HCT116 (cell line): ENCODE measurements at regions not wholly inside any gene's neighbourhood (a gene's known extent, or its start where the extent isn't known, plus 50 kb on each side); places are given as distances from the start of the nearest gene placed in this dataset.

Source experiments
- ATAC-seq: fragments of 200-7000 bp; cut with Tn5 transposase; 2 replicates; pipeline ENCODE4 v1.9.1; 2020; ENCODE audit warnings: mild to moderate bottlenecking, moderate library complexity
- BruUV-seq: library from RNA; stranded (reverse); fragments of 400-500 nt; replicated peaks from 2 replicates; lab custom pipeline; 2021; lab: Mats Ljungman, UMichigan
- CTCF ChIA-PET: fragments of 300-600 bp; sonication (Branson Sonifier 250); formaldehyde crosslinking; loops from one replicate; lab custom pipeline; 2021; ENCODE audit warnings: antibody characterized with exemption; lab: Charles Lee
- POLR2A ChIA-PET: fragments of 300-600, 350-600 bp; sonication (Branson Sonifier 250); formaldehyde crosslinking; loops from one replicate; lab custom pipeline; 2021; ENCODE audit warnings: antibody characterized with exemption; lab: Charles Lee
- RAD21 ChIA-PET, 2 experiments: fragments of 300-600 bp; sonication (Branson Sonifier 250); formaldehyde crosslinking; loops; one replicate each; lab custom pipeline; 2023; ENCODE audit warnings: low total read pairs in 2 of 2; ENCODE audit not compliant: uncharacterized antibody in 2 of 2, unreplicated experiment in 2 of 2, low non-redundant PET in 1 of 2; lab: Charles Lee
- DNase-seq: peaks from one replicate; pipeline ENCODE4 v3.0.0-alpha.2; 2010; ENCODE audit warnings: low read depth, low spot score
- H2AFZ ChIP-seq: fragments of 200-600 bp; shearing (Covaris generic), sonication (generic); 2 replicates; pipeline ENCODE4 v1.6.1; 2017; ENCODE audit warnings: low read depth, mixed run types, mixed read lengths, antibody characterized with exemption, low read length; ENCODE audit not compliant: poor library complexity, severe bottlenecking
- H3K27ac ChIP-seq: 2 replicates; pipeline ENCODE4 v1.5.1; 2012; ENCODE audit warnings: low read depth, low read length
- H3K27me3 ChIP-seq: fragments of 200-600 bp; sonication (generic); 2 replicates; pipeline ENCODE4 v1.6.1; 2016; ENCODE audit warnings: mixed run types, low read length, mixed read lengths; ENCODE audit not compliant: insufficient read depth
- H3K36me3 ChIP-seq, 2 experiments: fragments of 200-500 bp in 1 of 2; fragments of 200-600 bp in 1 of 2; sonication (Bioruptor generic) in 1 of 2; sonication (generic) in 1 of 2; 2 replicates each; pipeline versions ENCODE4 v1.5.1 to v1.6.1; 2014 to 2016; ENCODE audit warnings: low read length in 2 of 2, inconsistent platforms in 1 of 2, mixed read lengths in 1 of 2, mixed run types in 1 of 2; ENCODE audit not compliant: insufficient read depth in 2 of 2, control insufficient read depth in 1 of 2
- H3K4me1 ChIP-seq, 2 experiments: fragments of 200-600 bp in 1 of 2; sonication (generic) in 1 of 2; 2 replicates each; pipeline versions ENCODE4 v1.5.1 to v1.6.1; 2012 to 2017; ENCODE audit warnings: low read length in 2 of 2, inconsistent platforms in 1 of 2, mild to moderate bottlenecking in 1 of 2, mixed read lengths in 1 of 2, mixed run types in 1 of 2, moderate library complexity in 1 of 2; ENCODE audit not compliant: insufficient read depth in 2 of 2, control insufficient read depth in 1 of 2
- H3K4me2 ChIP-seq: fragments of 200-600 bp; sonication (generic); 2 replicates; pipeline ENCODE4 v1.6.1; 2017; ENCODE audit warnings: mixed run types, low read length, mixed read lengths
- H3K4me3 ChIP-seq, 2 experiments: fragments of 200-600 bp in 1 of 2; sonication (generic) in 1 of 2; replicated peaks in 1 of 2; 2 replicates each; pipeline ENCODE4 v1.5.1; 2011 to 2016; ENCODE audit warnings: low read length in 2 of 2, control low read depth in 1 of 2, low read depth in 1 of 2, mild to moderate bottlenecking in 1 of 2, mixed read lengths in 1 of 2, mixed run types in 1 of 2
- H3K79me2 ChIP-seq: fragments of 200-600 bp; sonication (generic); 2 replicates; pipeline ENCODE4 v1.6.1; 2017; ENCODE audit warnings: mild to moderate bottlenecking, mixed run types, low read length, moderate library complexity, mixed read lengths; ENCODE audit not compliant: insufficient read depth
- H3K9ac ChIP-seq: fragments of 200-600 bp; sonication (generic); 2 replicates; pipeline ENCODE4 v1.6.1; 2016; ENCODE audit warnings: low read length, mixed read lengths
- H3K9me2 ChIP-seq: fragments of 200-600 bp; sonication (generic), shearing (Covaris generic); 2 replicates; pipeline ENCODE4 v1.6.1; 2017; ENCODE audit warnings: mixed run types, mild to moderate bottlenecking, moderate library complexity; ENCODE audit not compliant: insufficient read depth
- H3K9me3 ChIP-seq, 2 experiments: fragments of 200-500 bp in 1 of 2; fragments of 200-600 bp in 1 of 2; sonication (Bioruptor generic) in 1 of 2; sonication (generic) in 1 of 2; 2 replicates each; pipeline ENCODE4 v1.6.1; 2014 to 2017; ENCODE audit warnings: low read length in 2 of 2, mixed read lengths in 2 of 2, inconsistent platforms in 1 of 2, low read depth in 1 of 2, mild to moderate bottlenecking in 1 of 2, mixed run types in 1 of 2, moderate library complexity in 1 of 2; ENCODE audit not compliant: control insufficient read depth in 1 of 2, insufficient read depth in 1 of 2
- H4K20me1 ChIP-seq: fragments of 200-600 bp; sonication (generic), shearing (Covaris generic); 2 replicates; pipeline ENCODE4 v1.6.1; 2017; ENCODE audit warnings: mixed run types, mild to moderate bottlenecking, moderate library complexity; ENCODE audit not compliant: insufficient read depth
- CEBPB ChIP-seq: IDR thresholded peaks from 2 replicates; pipeline ENCODE4 v1.6.1; 2012; ENCODE audit warnings: low read depth
- CTCF ChIP-seq, 3 experiments: fragments of 200-600 bp in 1 of 3; sonication (generic) in 1 of 3; IDR thresholded peaks in 2 of 3; conservative IDR thresholded peaks in 1 of 3; 2 replicates each; pipeline ENCODE4 v1.5.1; 2012 to 2017; ENCODE audit warnings: low read depth in 2 of 3, low read length in 2 of 3, antibody characterized with exemption in 1 of 3, borderline replicate concordance in 1 of 3, control low read depth in 1 of 3, mild to moderate bottlenecking in 1 of 3, mixed read lengths in 1 of 3, mixed run types in 1 of 3, moderate library complexity in 1 of 3; ENCODE audit not compliant: insufficient read depth in 1 of 3
- EGR1 ChIP-seq: IDR thresholded peaks from 2 replicates; pipeline ENCODE4 v1.6.1; 2012; ENCODE audit warnings: low read depth
- ELF1 ChIP-seq: IDR thresholded peaks from 2 replicates; pipeline ENCODE4 v1.6.1; 2012; ENCODE audit warnings: low read depth, borderline replicate concordance
- EZH2 ChIP-seq: fragments of 200-600 bp; sonication (generic); IDR thresholded peaks from 2 replicates; pipeline ENCODE4 v1.6.1; 2017; ENCODE audit warnings: antibody characterized with exemption, mixed run types
- EZH2phosphoT487 ChIP-seq: fragments of 200-600 bp; IDR thresholded peaks from 2 replicates; pipeline ENCODE4 v1.6.1; 2018; ENCODE audit warnings: antibody characterized with exemption, borderline replicate concordance
- MAX ChIP-seq: IDR thresholded peaks from 2 replicates; pipeline ENCODE4 v1.6.1; 2012
- POLR2A ChIP-seq: IDR thresholded peaks from 2 replicates; pipeline ENCODE4 v1.7.0; 2011; ENCODE audit warnings: borderline replicate concordance; ENCODE audit not compliant: insufficient read depth, insufficient read length; ENCODE audit errors: extremely low read depth
- REST ChIP-seq: IDR thresholded peaks from 2 replicates; pipeline ENCODE4 v1.6.1; 2012; ENCODE audit warnings: low read depth
- intact Hi-C: fragments of 100-400 bp; cut with micrococcal nuclease; formaldehyde crosslinking; loops from 2 replicates; pipeline ENCODE4 v1.10.0; 2022

- Histone ChIP-seq H3K9me2 (no peaks in the 10 kb centered on the region), H3K9ac (no peak overlapping the region), H3K79me2 (no peaks in the 10 kb centered on the region), H3K9me3 (no peaks in the 10 kb centered on the region), H2AFZ (no peak overlapping the region), H3K4me1 (no peaks in the 10 kb centered on the region), H4K20me1 (no peaks in the 10 kb centered on the region), H3K36me3 (no peaks in the 10 kb centered on the region), H3K4me3 (no peak overlapping the region), H3K27ac (no peak overlapping the region), H3K27me3 (no peaks in the 10 kb centered on the region), H3K4me2 (no peak overlapping the region)
- intact Hi-C loops: no loop called here
- ChIA-PET CTCF (interaction anchor here (1.1 kb wide), 1 partner anchor 11 kb away, joined by 3 read pairs; no protein-coding TSS in a partner anchor), POLR2A (no interaction called here), RAD21 (no interaction called here)
- DNase-seq (no peak), ATAC-seq (peak; percentile 61)
- TF ChIP-seq EGR1: no peak
- TF ChIP-seq EZH2phosphoT487: no peak
- no peak for TF ChIP-seq EZH2
- TF ChIP-seq ELF1: no peak
- TF ChIP-seq POLR2A: no peak
- no peak for TF ChIP-seq CTCF (IDR thresholded peaks at IDR 0.05 in 2 of 3, conservative IDR thresholded peaks at IDR 0.05 in 1 of 3; ENCODE audit: borderline replicate concordance in 1 of 3, insufficient read depth in 1 of 3, low read depth in 2 of 3, low read length in 2 of 3)
- no peak for TF ChIP-seq REST
- TF ChIP-seq MAX: no peak
- TF ChIP-seq CEBPB: no peak
- no TSS peak for BruUV-seq
These were observed 176.4 kb downstream of the TTC32 start for GRCh38 chr2:19725392-19725791.
